ENCODE measurements at regions not wholly inside any gene's neighbourhood (a gene's known extent, or its start where the extent isn't known, plus 50 kb on each side); places are given as distances from the start of the nearest gene placed in this dataset.

DNA sequence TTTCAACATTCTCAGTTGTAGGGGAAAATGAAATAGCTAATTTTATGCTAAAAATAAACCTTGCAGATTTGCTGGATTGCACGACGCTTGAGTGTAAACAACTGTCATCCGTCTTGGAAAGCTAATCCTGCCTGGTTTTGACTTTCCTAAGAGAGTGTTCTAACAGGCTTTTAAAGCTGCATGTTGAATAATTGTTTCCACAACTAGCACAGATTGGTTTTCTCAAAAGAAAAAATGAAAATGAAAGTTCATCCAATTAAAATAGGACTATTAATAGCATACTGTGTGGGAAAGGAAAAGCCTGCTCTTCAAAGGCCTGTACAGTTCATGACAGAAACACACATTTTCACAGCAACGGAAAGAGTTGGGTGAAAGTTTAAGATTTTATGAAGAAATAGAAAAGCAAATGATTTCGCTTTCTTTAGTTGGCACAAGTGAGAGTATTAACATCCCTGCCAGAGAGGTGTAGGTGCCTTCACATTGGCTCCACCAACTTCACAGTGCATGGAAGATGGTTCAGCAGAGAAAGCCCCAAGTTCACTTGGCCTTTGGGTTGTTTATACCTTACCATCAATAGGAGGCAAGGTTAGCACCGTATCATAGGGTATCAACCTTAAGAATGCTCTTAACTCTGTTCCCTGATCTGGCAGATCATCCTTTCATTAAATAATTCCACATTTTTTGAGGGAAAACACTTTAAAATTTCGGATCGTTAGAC lies 140.0 kb upstream of the GUCY1A1 start:
- Histone ChIP-seq H3K4me1 (ENCODE audit: control insufficient read depth in 1 of 2, insufficient read depth in 2 of 2, low read depth in 1 of 2, low read length in 1 of 2) (no peaks in the 10 kb centered on the region), H3K9ac (no peak overlapping the region), H3K27ac (ENCODE audit: low read depth in 2 of 2, low read length in 1 of 2) (no peak overlapping the region), H3K4me3 (ENCODE audit: low read depth in 2 of 2, low read length in 1 of 2) (no peak overlapping the region), H3K36me3 (replicated peaks in 1 of 2; ENCODE audit: control insufficient read depth in 1 of 2, insufficient read depth in 2 of 2, low read length in 1 of 2) (no peaks in the 10 kb centered on the region), H3F3A (replicated peaks; ENCODE audit: insufficient read depth) (no peaks in the 10 kb centered on the region), H3K79me2 (ENCODE audit: insufficient read depth) (no peaks in the 10 kb centered on the region), H4K20me1 (ENCODE audit: insufficient read depth) (no peaks in the 10 kb centered on the region), H3K4me2 (no peak overlapping the region), H3K9me3 (no peaks in the 10 kb centered on the region), H2AFZ (ENCODE audit: low read depth) (no peak overlapping the region), H3K9me2 (no peaks in the 10 kb centered on the region), H3K27me3 (ENCODE audit: insufficient read depth) (no peaks in the 10 kb centered on the region; the same call in 1 of the 2 replicates)
- POLR2A ChIA-PET = no interaction called here
- WGBS (ENCODE audit: low lambda C conversion rate) = 60% methylated on average over 8 of the region's 8 CpGs
- DNase-seq = no peak
- TF ChIP-seq TEAD4 (IDR thresholded peaks at IDR 0.05; ENCODE audit: borderline replicate concordance, insufficient read depth) = no peak
- no peak for TF ChIP-seq FOXM1 (IDR thresholded peaks at IDR 0.05; ENCODE audit: low read depth)
- TF ChIP-seq GATA2 (CRISPR knock-in tag; IDR thresholded peaks at IDR 0.05) = no peak
- no peak for TF ChIP-seq ELF1 (IDR thresholded peaks at IDR 0.05)
- no peak for TF ChIP-seq TAF1 (IDR thresholded peaks at IDR 0.05; ENCODE audit: borderline replicate concordance, low read depth, low read length)
- TF ChIP-seq, protein P1, sequence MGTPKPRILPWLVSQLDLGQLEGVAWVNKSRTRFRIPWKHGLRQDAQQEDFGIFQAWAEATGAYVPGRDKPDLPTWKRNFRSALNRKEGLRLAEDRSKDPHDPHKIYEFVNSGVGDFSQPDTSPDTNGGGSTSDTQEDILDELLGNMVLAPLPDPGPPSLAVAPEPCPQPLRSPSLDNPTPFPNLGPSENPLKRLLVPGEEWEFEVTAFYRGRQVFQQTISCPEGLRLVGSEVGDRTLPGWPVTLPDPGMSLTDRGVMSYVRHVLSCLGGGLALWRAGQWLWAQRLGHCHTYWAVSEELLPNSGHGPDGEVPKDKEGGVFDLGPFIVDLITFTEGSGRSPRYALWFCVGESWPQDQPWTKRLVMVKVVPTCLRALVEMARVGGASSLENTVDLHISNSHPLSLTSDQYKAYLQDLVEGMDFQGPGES (IDR thresholded peaks at IDR 0.05; ENCODE audit: low read depth, low read length) = no peak
- TF ChIP-seq CTCF (IDR thresholded peaks at IDR 0.05) = no peak
- TF ChIP-seq MEF2A (IDR thresholded peaks at IDR 0.05; ENCODE audit: borderline replicate concordance, low read depth) = no peak
- no peak for TF ChIP-seq CHD2 (IDR thresholded peaks at IDR 0.05; ENCODE audit: low read length, partially characterized antibody)
- no peak for TF ChIP-seq EZH2phosphoT487 (IDR thresholded peaks at IDR 0.05; ENCODE audit: borderline replicate concordance, low read depth)
- TF ChIP-seq NRF1 (IDR thresholded peaks at IDR 0.05; ENCODE audit: low read depth, low read length) = no peak
- CTCF ChIA-PET = no interaction called here

DNA sequence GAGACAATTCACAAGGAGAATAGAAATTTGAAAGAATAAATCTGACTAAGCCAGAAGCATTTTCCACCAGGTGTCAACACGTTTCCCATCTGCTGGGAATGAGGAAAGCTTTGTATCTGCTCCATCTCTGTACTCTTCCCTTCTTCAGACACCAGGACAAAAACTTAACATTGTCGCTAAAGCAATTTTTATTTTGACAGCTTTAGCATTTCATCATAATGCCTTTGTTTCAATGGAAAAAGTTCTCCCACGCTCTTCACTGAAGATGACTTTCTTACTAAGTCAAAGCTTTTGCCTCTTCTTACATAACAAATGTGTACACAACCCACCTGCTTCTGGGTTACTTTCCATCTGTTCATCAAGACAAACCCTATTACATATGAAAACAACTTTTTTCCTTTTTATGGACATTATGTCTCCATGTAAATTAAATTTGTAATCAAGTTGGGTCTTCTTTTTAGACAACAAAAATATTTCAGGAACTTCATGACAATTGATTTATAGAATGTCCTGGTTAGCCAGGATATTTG lies 141.7 kb upstream of the GUCY1A1 start:
- H3K79me2 ChIP-seq (ENCODE audit: insufficient read depth) = no peaks in the 10 kb centered on the region
- WGBS (ENCODE audit: low lambda C conversion rate) = 55% methylated on average over 3 of the region's 3 CpGs
- H3K9ac ChIP-seq = no peak overlapping the region
- H3K9me2 ChIP-seq = no peaks in the 10 kb centered on the region
- no peak overlapping the region for H3K4me3 ChIP-seq (ENCODE audit: low read depth in 2 of 2, low read length in 1 of 2)
- H3K36me3 ChIP-seq (replicated peaks in 1 of 2; ENCODE audit: control insufficient read depth in 1 of 2, insufficient read depth in 2 of 2, low read length in 1 of 2) = no peaks in the 10 kb centered on the region
- ChIA-PET POLR2A (no interaction called here), CTCF (no interaction called here)
- H3K27me3 ChIP-seq (ENCODE audit: insufficient read depth) = no peaks in the 10 kb centered on the region; the same call in 1 of the 2 replicates
- no peak overlapping the region for H3K4me2 ChIP-seq
- H3F3A ChIP-seq (replicated peaks; ENCODE audit: insufficient read depth) = no peaks in the 10 kb centered on the region
- no peak overlapping the region for H2AFZ ChIP-seq (ENCODE audit: low read depth)
- no peak for DNase-seq
- H4K20me1 ChIP-seq (ENCODE audit: insufficient read depth) = no peaks in the 10 kb centered on the region
- H3K27ac ChIP-seq (ENCODE audit: low read depth in 2 of 2, low read length in 1 of 2) = no peak overlapping the region
- no peaks in the 10 kb centered on the region for H3K4me1 ChIP-seq (ENCODE audit: control insufficient read depth in 1 of 2, insufficient read depth in 2 of 2, low read depth in 1 of 2, low read length in 1 of 2)
- peaks cover 4% of the 10 kb centered on the region; the same call in 1 of the 2 replicates for H3K9me3 ChIP-seq
- TF ChIP-seq MEF2A (IDR thresholded peaks at IDR 0.05; ENCODE audit: borderline replicate concordance, low read depth) = no peak
- no peak for TF ChIP-seq TCF12 (IDR thresholded peaks at IDR 0.05)
- TF ChIP-seq, protein P2, sequence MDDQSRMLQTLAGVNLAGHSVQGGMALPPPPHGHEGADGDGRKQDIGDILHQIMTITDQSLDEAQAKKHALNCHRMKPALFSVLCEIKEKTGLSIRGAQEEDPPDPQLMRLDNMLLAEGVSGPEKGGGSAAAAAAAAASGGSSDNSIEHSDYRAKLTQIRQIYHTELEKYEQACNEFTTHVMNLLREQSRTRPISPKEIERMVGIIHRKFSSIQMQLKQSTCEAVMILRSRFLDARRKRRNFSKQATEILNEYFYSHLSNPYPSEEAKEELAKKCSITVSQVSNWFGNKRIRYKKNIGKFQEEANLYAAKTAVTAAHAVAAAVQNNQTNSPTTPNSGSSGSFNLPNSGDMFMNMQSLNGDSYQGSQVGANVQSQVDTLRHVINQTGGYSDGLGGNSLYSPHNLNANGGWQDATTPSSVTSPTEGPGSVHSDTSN (IDR thresholded peaks at IDR 0.05) = no peak
- TF ChIP-seq TAF1 (IDR thresholded peaks at IDR 0.05; ENCODE audit: borderline replicate concordance, low read depth, low read length) = no peak
- no peak for TF ChIP-seq RFX5 (IDR thresholded peaks at IDR 0.05; ENCODE audit: low read length)
- no peak for TF ChIP-seq SIN3A (IDR thresholded peaks at IDR 0.05; ENCODE audit: borderline replicate concordance, low read depth, low read length)
- no peak for TF ChIP-seq GATA2 (CRISPR knock-in tag; IDR thresholded peaks at IDR 0.05)
- TF ChIP-seq FOSL2 (IDR thresholded peaks at IDR 0.05; ENCODE audit: borderline replicate concordance, low read depth) = no peak
- TF ChIP-seq JUND (IDR thresholded peaks at IDR 0.05) = no peak
- TF ChIP-seq FOXM1 (IDR thresholded peaks at IDR 0.05; ENCODE audit: low read depth) = no peak
- no peak for TF ChIP-seq CHD2 (IDR thresholded peaks at IDR 0.05; ENCODE audit: low read length, partially characterized antibody)
- TF ChIP-seq REST (IDR thresholded peaks at IDR 0.05; ENCODE audit: low read depth, low read length) = no peak
- no peak for TF ChIP-seq MXI1 (IDR thresholded peaks at IDR 0.05; ENCODE audit: low read depth, low read length)
- no peak for TF ChIP-seq FOXJ3 (CRISPR knock-in tag; IDR thresholded peaks at IDR 0.05)
